Activated naive CD4-positive, alpha-beta T cell treated with anti-CD3 and anti-CD28 coated beads, Interleukin-2, amount 50 U/mL, for 24 hours (primary cell): ENCODE measurements at regions not wholly inside any gene's neighbourhood (a gene's known extent, or its start where the extent isn't known, plus 50 kb on each side); places are given as distances from the start of the nearest gene placed in this dataset.
"Not testable (repeated sequence)": the region's sequence is repeated elsewhere in the genome, so short reads cannot be mapped to it uniquely, and the experiment has no call there.

Experiments
- H3K27ac Mint-ChIP-seq: one replicate; pipeline ENCODE4 v1.8.0; 2021; ENCODE audit warnings: mild to moderate bottlenecking, mixed read lengths
- H3K27me3 Mint-ChIP-seq: one replicate; pipeline ENCODE4 v1.8.0; 2021; ENCODE audit warnings: mixed read lengths
- H3K36me3 Mint-ChIP-seq: one replicate; pipeline ENCODE4 v1.8.0; 2021; ENCODE audit warnings: mixed read lengths
- H3K4me1 Mint-ChIP-seq: one replicate; pipeline ENCODE4 v1.8.0; 2021; ENCODE audit warnings: mixed read lengths
- H3K4me3 Mint-ChIP-seq: one replicate; pipeline ENCODE4 v1.8.0; 2021; ENCODE audit warnings: mild to moderate bottlenecking, mixed read lengths
- H3K9me3 Mint-ChIP-seq: one replicate; pipeline ENCODE4 v1.8.0; 2021; ENCODE audit warnings: mixed read lengths

DNA sequence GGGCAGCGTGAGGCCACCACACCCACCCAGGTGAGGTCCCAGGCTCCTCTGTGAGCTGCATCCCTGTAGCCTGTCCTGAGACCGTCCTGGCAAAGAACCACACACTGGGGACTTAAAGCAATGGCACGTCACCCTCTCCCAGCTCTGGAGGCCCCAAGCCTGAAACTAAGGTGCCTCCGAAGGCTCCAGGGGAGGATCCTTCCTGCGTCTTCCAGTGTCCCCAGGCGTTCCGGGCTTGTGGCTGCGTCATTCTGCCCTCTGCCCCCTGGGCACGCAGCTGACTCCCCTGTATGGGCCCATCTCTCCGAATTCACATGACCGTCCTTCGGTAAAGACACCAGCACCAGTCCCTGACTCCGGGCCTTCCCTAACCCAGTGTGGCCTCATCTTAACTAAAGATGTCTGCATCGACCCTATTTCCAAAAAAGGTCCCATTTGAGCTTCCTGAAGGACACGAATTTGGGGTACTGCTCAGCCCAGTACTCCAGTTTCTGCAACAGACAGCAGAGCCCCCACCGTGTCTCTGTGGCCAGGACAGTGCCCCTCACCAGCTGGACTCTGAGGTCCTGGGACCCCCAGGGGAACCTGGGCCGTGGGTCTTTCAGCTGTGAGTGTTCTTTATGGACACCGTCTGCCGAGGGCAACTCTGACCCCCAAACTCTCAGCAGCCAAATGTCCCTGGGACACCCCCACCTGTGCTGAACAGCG is 75.2 kb upstream of the CTDP1 start:
- Mint-ChIP-seq H3K9me3 (no peaks in the 10 kb centered on the region), H3K36me3 (no peaks in the 10 kb centered on the region), H3K27me3 (peaks cover 2% of the 10 kb centered on the region), H3K4me3 (no peak overlapping the region), H3K27ac (no peak overlapping the region), H3K4me1 (peaks cover 5% of the 10 kb centered on the region)

DNA sequence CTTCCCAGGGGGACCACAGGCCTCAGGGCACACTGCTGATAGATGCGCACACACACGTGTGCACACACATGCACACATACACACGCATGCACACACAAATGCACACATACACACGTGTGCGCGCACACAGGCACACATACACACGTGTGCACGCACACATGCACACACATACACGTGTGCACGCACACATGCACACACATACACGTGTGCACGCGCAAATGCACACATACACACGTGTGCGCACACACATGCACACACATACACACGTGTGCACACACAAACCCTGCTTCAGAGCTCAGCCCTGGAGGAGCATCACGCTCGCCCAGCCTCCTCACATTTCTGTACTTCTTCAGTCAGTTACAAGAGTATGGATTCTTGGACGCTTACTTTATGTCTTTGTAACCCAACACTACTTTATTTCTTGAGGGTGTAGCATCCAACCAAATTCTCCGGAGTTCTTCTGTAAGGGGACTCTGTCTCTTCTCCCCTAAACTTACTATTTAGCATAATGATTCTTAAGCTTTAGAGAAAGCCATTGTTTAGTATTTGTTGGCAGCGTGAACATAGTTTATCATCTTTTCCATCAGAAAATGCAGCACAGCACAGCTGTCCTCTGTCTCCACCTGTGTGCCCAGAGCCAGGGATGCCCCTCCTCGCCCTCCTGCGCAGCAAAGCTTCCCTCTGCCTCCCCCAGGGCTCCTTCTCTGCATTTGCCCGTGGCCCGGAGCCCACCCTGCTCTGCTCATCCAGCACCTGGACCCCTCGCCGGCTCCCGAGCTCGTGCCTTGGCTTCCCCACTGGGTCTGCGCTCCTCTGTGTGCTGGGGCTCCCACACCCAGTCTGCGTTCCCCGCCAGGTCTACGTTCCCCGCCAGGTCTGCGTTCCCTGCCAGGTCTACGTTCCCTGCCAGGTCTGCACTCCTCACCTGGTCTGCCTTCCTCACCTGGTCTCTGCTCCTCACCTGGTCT is 74.4 kb upstream of the CTDP1 start:
- Mint-ChIP-seq H3K27me3 (peaks cover 2% of the 10 kb centered on the region), H3K4me3 (no peak overlapping the region), H3K27ac (no peak overlapping the region), H3K4me1 (peaks cover 5% of the 10 kb centered on the region), H3K36me3 (no peaks in the 10 kb centered on the region), H3K9me3 (no peaks in the 10 kb centered on the region)

DNA sequence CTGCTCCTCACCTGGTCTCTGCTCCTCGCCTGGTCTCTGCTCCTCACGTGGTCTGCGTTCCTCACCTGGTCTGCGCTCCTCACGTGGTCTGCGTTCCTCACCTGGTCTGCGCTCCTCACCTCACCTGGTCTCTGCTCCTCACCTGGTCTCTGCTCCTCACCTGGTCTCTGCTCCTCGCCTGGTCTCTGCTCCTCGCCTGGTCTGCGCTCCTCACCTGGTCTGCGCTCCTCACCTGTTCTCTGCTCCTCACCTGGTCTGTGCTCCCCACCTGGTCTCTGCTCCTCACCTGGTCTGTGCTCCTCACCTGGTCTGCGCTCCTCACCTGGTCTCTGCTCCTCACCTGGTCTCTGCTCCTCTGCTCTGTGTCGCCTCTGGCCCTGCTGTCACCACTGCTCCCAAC is 73.5 kb upstream of the CTDP1 start:
- H3K27ac Mint-ChIP-seq, H3K4me1 Mint-ChIP-seq, H3K36me3 Mint-ChIP-seq, H3K4me3 Mint-ChIP-seq, H3K27me3 Mint-ChIP-seq, H3K9me3 Mint-ChIP-seq: not testable (repeated sequence)

DNA sequence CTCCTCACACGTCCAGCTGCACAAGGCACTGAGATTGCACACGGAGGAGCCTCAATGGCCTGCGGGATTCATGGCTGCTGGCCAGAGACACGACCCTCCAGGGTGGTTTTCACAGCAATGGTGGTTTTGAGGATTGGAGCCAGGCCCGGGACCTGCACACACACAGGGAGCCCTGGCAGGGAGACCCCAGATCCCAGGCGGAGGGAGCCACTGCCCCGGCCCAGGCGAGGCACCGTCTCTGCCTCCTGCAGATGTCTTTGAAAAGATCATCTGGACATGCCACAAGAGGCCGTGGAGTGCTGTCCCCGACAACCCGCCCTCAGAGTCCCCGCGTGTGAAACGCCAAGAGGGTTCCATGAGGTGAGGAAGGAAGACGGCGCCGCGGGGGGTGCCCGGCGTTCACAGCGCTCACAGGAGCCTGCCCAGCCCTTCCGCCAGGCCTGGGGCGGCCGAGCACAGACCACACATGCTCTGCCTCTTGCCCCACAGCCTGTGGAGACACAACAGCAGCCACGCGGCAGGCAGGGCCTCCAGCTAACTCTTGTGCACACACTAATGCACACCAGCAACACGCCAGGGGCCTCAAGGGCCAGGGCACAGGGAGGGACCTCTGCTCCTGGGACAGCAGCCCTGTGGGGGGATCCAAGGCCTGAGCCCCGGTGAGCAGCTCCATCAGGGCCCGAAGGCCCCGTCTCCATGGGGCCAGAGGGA is 72.8 kb upstream of the CTDP1 start:
- Mint-ChIP-seq H3K27ac (no peak overlapping the region), H3K36me3 (no peaks in the 10 kb centered on the region), H3K4me1 (no peaks in the 10 kb centered on the region), H3K4me3 (no peak overlapping the region), H3K27me3 (no peaks in the 10 kb centered on the region), H3K9me3 (no peaks in the 10 kb centered on the region)

DNA sequence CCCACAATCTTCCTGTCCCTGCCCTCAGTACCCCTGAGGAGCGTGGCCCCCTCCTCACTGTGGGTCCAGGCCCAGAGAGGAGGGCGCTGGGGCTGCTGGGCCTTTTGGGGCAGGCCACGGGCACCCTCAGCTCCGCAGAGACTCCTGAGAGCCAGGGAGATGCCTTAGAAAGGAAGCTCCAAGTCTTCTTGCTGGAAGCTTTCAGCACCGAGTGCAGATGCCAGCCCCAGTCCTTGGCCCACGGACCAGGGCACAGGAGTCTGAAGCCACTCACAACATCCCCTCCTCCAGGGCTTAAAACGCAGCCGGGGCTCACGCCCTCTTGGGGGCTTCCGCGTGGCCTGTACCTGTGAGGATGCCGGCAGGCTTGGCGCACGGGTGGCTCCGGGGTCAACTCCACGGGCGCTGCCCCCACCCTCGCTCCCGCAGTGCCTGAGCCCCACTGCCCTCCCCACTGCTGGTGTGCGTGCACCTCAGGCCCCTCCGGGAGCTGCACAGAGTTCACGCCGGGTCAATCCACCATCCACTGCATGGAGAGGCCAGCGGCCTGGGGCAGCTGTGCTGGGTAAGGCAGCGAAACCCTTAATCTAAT is 72.1 kb upstream of the CTDP1 start:
- Mint-ChIP-seq H3K4me1 (no peaks in the 10 kb centered on the region), H3K9me3 (no peaks in the 10 kb centered on the region), H3K36me3 (no peaks in the 10 kb centered on the region), H3K27ac (no peak overlapping the region), H3K27me3 (no peaks in the 10 kb centered on the region), H3K4me3 (no peak overlapping the region)

DNA sequence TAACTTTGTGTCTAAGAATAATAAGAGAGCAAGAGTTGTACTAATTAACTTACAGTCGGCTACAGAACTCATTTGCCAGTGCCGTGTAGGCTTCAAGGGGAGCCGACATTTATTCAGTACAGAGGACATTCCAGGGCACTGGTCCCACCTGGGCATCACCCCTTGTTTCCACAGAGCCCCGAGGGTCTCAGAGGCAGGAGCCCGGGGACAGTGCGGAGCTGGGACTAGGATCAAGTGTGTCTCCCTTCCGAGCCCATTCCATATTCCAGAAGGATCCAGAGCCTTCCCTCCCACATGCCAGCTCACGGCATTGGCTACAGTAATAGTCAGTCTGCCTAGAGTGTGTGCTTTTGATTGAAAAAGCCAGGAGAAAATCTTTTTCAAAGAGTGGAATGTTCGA is 71.5 kb upstream of the CTDP1 start:
- Mint-ChIP-seq H3K9me3 (no peaks in the 10 kb centered on the region), H3K4me1 (no peaks in the 10 kb centered on the region), H3K27ac (no peak overlapping the region), H3K36me3 (no peaks in the 10 kb centered on the region), H3K27me3 (no peaks in the 10 kb centered on the region), H3K4me3 (no peak overlapping the region)

DNA sequence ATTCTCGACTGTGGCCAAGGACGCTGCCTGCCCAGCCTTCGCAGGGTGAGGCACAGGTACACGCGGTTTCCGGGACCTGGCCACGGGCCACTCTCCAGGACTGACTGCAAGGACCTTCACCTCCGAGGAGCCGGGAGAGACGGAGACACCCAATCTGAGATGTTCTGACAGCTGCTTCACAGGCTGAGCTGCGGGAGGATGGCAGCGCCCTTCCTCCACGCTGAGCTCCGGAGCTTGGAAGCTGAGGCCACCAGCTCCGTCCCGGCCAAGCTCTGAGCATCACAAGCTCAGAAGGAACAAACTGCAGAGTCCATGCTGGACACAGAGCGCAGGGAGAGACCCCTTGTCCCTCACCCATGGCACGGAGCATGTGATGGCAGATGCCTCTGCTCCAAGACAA is 71.1 kb upstream of the CTDP1 start:
- no peaks in the 10 kb centered on the region for H3K36me3 Mint-ChIP-seq
- no peak overlapping the region for H3K4me3 Mint-ChIP-seq
- H3K9me3 Mint-ChIP-seq = no peaks in the 10 kb centered on the region
- H3K4me1 Mint-ChIP-seq = no peaks in the 10 kb centered on the region
- no peaks in the 10 kb centered on the region for H3K27me3 Mint-ChIP-seq
- no peak overlapping the region for H3K27ac Mint-ChIP-seq

DNA sequence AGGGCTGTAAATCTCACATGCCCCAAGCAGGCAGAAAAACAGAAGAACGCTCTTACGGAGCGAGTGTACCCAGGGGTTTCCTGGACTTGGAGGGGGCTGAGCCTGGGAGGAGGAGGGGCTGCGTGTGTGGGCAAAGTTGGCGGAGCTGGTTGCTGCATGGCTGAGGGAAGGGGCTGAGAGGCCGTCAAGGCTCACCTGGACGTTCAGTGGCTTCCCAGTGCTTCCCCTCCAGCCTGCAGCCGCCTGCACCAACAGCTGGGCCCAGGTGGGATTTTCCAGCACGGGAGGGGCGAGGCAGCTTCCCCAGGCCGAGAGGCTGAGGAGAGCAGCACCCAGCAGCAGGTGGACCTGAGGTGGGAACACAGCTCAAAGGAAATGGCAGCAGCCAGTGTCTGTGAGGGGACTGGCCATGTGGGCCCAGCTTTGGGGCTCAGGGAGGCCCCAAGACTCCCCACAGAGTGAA is 70.6 kb upstream of the CTDP1 start:
- peaks cover 2% of the 10 kb centered on the region for H3K27me3 Mint-ChIP-seq
- H3K9me3 Mint-ChIP-seq = no peaks in the 10 kb centered on the region
- H3K4me1 Mint-ChIP-seq = no peaks in the 10 kb centered on the region
- H3K4me3 Mint-ChIP-seq = no peak overlapping the region
- H3K36me3 Mint-ChIP-seq = no peaks in the 10 kb centered on the region
- no peak overlapping the region for H3K27ac Mint-ChIP-seq

DNA sequence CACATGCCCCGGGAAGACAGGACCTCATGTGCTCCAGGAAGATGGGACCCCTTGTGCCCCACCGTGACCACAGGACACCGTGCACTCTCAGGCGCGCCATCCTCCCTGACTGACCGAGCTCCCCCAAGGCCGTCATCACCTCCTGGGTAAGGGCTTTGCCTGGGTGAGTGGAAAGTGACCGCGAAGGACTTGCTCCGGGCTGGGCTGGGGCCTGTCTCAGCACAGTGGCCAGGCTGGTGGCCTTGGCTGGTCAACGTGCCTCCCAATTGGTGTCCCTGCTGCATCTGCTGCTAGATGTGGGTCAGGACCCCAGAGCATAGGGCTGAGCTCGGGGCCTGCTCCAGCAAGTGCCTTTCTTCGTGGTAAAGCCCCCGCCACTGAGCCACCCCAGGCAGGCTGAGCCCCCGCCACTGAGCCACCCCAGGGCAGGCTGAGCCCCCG is 69.7 kb upstream of the CTDP1 start:
- Mint-ChIP-seq H3K36me3 (no peaks in the 10 kb centered on the region), H3K4me1 (no peaks in the 10 kb centered on the region), H3K4me3 (no peak overlapping the region), H3K27ac (no peak overlapping the region), H3K9me3 (no peaks in the 10 kb centered on the region), H3K27me3 (peaks cover 2% of the 10 kb centered on the region)

DNA sequence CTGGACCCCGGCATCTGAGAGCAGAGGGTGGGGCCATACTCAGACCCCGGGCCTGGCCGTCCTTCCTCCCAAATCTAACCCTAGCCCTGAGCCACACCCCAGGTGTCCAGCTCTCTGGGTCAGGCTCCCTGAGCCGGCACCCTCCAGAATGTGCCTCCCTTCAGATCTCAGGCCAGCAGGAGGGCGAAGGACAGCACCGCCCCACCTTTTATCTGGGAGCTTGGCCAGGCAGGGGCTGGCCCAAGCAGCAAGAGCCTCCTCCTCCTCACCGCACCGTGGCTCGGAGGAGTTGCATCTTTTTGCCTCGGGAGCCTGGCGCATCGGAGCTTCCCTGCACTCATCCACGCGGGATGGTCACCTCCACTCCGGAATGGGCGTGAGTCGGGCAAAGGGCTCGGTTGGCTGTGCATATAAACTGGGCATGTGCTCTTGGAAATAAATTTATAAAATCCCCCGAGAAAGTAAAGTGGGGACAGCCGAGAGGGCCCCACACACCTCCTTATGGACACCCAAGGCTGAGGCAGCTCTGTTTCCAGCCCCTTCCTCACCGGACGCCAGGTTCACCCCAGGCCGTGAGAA is 69.1 kb upstream of the CTDP1 start:
- no peaks in the 10 kb centered on the region for H3K9me3 Mint-ChIP-seq
- peaks cover 2% of the 10 kb centered on the region for H3K27me3 Mint-ChIP-seq
- H3K36me3 Mint-ChIP-seq = no peaks in the 10 kb centered on the region
- H3K4me1 Mint-ChIP-seq = no peaks in the 10 kb centered on the region
- no peak overlapping the region for H3K27ac Mint-ChIP-seq
- no peak overlapping the region for H3K4me3 Mint-ChIP-seq

DNA sequence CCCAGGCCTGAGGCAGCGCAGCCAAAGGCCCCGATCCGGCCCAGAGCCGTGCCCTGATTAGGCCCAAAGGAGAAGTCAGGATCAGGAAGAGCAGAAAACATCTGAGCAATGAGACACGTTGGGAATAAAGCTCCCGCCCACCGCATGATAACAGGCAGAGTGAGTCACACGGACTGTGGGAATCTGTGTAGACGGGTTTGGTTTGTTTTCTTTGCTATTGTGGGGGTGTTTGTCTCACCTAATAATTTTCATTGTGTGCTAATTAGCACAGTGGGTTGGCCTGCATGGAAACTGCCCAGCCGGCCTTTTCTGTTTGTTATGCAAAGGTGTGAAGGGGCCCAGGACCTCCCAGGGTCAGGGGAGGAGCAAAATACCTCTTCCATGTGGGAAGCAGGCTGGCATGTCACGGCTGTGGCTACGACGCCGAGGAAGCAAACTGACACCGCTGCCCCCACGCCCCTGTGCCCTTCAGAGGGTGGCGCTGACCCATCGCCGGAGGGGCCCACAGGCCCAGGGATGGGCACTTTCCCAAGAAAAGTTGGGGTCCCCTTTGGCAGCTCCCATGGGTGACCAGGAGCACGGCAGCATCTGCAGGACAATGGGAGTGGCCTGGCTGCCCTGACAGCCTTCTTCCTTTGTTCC is 68.4 kb upstream of the CTDP1 start:
- no peak overlapping the region for H3K27ac Mint-ChIP-seq
- no peaks in the 10 kb centered on the region for H3K4me1 Mint-ChIP-seq
- peaks cover 2% of the 10 kb centered on the region for H3K27me3 Mint-ChIP-seq
- no peak overlapping the region for H3K4me3 Mint-ChIP-seq
- H3K36me3 Mint-ChIP-seq = no peaks in the 10 kb centered on the region
- no peaks in the 10 kb centered on the region for H3K9me3 Mint-ChIP-seq

DNA sequence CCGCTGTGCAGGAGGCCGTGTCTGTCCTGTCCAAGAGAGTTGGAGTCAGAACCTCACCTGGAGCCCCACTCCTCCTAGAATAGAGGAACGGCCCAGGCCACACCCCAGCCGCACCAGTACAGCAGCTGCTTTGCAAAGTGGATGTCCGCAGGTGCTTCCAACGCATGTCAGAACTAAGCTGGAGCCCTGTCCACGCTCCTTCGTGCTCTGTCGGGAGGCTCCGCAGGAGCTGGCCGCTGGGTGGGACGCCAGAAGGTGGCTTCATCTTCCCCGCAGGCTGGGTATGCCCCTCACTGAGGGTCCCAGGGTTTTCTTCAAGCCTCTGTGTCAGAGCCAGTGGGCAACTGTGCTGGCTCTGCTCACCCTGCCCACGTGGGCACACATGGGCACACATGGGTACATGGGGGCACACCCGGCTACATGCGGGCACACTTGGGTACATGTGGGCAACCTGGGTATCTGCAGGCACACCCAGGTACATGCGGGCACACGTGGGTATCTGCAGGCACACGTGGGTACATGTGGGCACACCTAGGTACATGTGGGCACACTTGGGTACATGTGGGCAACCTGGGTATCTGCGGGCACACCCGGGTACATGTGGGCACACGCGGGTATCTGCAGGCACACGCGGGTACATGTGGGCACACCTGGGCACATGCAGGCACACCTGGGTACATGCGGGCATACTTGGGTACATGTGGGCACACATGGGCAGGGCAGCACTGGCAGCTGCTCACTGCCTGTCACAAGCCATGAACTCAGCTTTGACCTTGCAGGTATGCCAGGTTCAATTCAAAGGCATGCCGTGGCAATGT is 67.1 kb upstream of the CTDP1 start:
- H3K4me1 Mint-ChIP-seq = no peaks in the 10 kb centered on the region
- H3K27ac Mint-ChIP-seq = no peak overlapping the region
- no peaks in the 10 kb centered on the region for H3K9me3 Mint-ChIP-seq
- H3K27me3 Mint-ChIP-seq = peaks cover 2% of the 10 kb centered on the region
- no peak overlapping the region for H3K4me3 Mint-ChIP-seq
- no peaks in the 10 kb centered on the region for H3K36me3 Mint-ChIP-seq

DNA sequence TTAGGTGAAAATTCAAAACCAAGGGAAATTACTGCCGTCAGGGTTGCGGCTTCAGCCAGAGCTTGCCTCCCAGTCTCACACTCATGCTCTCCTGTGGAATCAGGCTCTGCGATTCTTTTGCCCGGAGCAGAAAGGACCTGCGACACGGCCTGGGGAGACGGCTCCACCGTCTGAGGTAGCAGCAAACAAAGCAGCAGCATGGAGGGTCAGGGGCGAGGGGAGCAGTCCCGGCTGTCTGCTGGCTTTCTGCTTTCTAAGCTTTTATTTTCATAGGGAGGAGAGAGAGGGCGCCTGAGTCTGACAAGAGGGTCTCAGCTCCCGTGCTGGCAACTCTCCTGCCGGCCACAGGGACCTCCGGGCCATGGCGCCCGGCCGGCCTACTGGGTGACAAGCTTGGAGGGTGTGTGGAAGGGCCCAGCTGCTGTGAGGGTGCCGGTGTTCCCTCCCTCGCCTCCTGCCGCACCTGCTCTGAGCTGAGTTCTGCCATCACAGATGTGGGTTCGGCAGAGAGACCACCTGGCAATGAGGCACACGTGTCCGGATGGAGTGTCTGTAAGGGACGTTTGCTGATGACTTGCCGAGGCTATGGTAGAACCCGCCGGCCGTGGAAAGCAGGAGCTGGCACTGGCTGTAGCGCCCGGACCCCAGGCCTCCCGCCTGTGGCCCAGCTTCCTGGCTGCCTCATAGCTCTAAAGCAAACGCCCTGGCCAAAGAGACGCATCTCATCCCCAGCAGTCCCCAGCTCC is 66.2 kb upstream of the CTDP1 start:
- H3K4me1 Mint-ChIP-seq = no peaks in the 10 kb centered on the region
- no peak overlapping the region for H3K4me3 Mint-ChIP-seq
- no peaks in the 10 kb centered on the region for H3K36me3 Mint-ChIP-seq
- H3K9me3 Mint-ChIP-seq = no peaks in the 10 kb centered on the region
- H3K27me3 Mint-ChIP-seq = peaks cover 2% of the 10 kb centered on the region
- no peak overlapping the region for H3K27ac Mint-ChIP-seq
